CD4-positive, alpha-beta T cell (primary cell): ENCODE measurements at regions not wholly inside any gene's neighbourhood (a gene's known extent, or its start where the extent isn't known, plus 50 kb on each side); places are given as distances from the start of the nearest gene placed in this dataset.
"Not testable (repeated sequence)": the region's sequence is repeated elsewhere in the genome, so short reads cannot be mapped to it uniquely, and the experiment has no call there.

Experiments
- ATAC-seq: fragments of 200-7000 bp; cut with Tn5 transposase; one replicate; pipeline ENCODE4 v1.10.0; 2022; ENCODE audit warnings: mild to moderate bottlenecking; ENCODE audit not compliant: poor library complexity
- CTCF ChIA-PET: fragments of 350-600 bp; sonication (Branson Sonifier 250); formaldehyde crosslinking; loops from one replicate; lab custom pipeline; 2021; ENCODE audit warnings: antibody characterized with exemption, inconsistent platforms; lab: Charles Lee
- POLR2A ChIA-PET: fragments of 350-600 bp; sonication (Branson Sonifier 250); formaldehyde crosslinking; loops from one replicate; lab custom pipeline; 2021; ENCODE audit warnings: antibody characterized with exemption, inconsistent platforms; lab: Charles Lee
- DNase-seq, 14 experiments: peaks; one replicate each; pipeline ENCODE4 v3.0.0-alpha.2; 2013 to 2020; ENCODE audit warnings: mixed read lengths in 2 of 14
- H3K27ac ChIP-seq, 2 donors: one replicate each; pipeline versions ENCODE4 v1.5.1 to v1.7.0; 2013; ENCODE audit warnings: low read length in 2 of 2, low read depth in 1 of 2, mild to moderate bottlenecking in 1 of 2
- H3K27me3 ChIP-seq, 2 experiments: 1 replicate in 1 of 2; 2 replicates in 1 of 2; pipeline versions ENCODE4 v1.6.1 to v1.7.0; 2013; ENCODE audit warnings: low read length in 2 of 2, control low read depth in 1 of 2, mild to moderate bottlenecking in 1 of 2, moderate library complexity in 1 of 2; ENCODE audit not compliant: insufficient read depth in 2 of 2, control insufficient read depth in 1 of 2
- H3K36me3 ChIP-seq: one replicate; pipeline ENCODE4 v1.6.1; 2013; ENCODE audit warnings: low read length, control low read depth; ENCODE audit not compliant: insufficient read depth
- H3K4me1 ChIP-seq: one replicate; pipeline ENCODE4 v1.6.1; 2013; ENCODE audit warnings: low read length, control low read depth; ENCODE audit not compliant: insufficient read depth
- H3K4me3 ChIP-seq: one replicate; pipeline ENCODE4 v1.5.1; 2013; ENCODE audit warnings: mild to moderate bottlenecking, low read length, moderate library complexity
- H3K9me3 ChIP-seq, 2 experiments: 1 replicate in 1 of 2; 2 replicates in 1 of 2; pipeline versions ENCODE4 v1.6.1 to v1.7.0; 2013; ENCODE audit warnings: low read length in 2 of 2, mild to moderate bottlenecking in 2 of 2, control low read depth in 1 of 2, moderate library complexity in 1 of 2; ENCODE audit not compliant: control insufficient read depth in 1 of 2, insufficient read depth in 1 of 2
- H3K27ac Mint-ChIP-seq: one replicate; pipeline ENCODE4 v1.8.0; 2020; ENCODE audit warnings: mixed read lengths
- H3K27me3 Mint-ChIP-seq: one replicate; pipeline ENCODE4 v1.8.0; 2021; ENCODE audit warnings: mixed read lengths
- H3K36me3 Mint-ChIP-seq: one replicate; pipeline ENCODE4 v1.8.0; 2021; ENCODE audit warnings: low read depth, mixed read lengths
- H3K4me1 Mint-ChIP-seq: one replicate; pipeline ENCODE4 v1.8.0; 2021; ENCODE audit warnings: low read depth, mixed read lengths
- H3K4me3 Mint-ChIP-seq: one replicate; pipeline ENCODE4 v1.8.0; 2020; ENCODE audit warnings: mild to moderate bottlenecking, mixed read lengths
- H3K9me3 Mint-ChIP-seq: one replicate; pipeline ENCODE4 v1.8.0; 2020; ENCODE audit warnings: mixed read lengths
- intact Hi-C, 2 experiments: fragments of 100-400 bp; cut with DNase I in 1 of 2; cut with micrococcal nuclease in 1 of 2; formaldehyde crosslinking; loops; one replicate each; pipeline versions ENCODE4 v1.15.1 to v1.9.0; 2023 to 2025; cut with DNase I, micrococcal nuclease
- TF ChIP-seq, protein P1 (sequence below): fragments of 200-600 bp; IDR thresholded peaks from one replicate; pipeline ENCODE4 v1.8.0; 2022; ENCODE audit warnings: antibody characterized with exemption, mild to moderate bottlenecking

DNA sequence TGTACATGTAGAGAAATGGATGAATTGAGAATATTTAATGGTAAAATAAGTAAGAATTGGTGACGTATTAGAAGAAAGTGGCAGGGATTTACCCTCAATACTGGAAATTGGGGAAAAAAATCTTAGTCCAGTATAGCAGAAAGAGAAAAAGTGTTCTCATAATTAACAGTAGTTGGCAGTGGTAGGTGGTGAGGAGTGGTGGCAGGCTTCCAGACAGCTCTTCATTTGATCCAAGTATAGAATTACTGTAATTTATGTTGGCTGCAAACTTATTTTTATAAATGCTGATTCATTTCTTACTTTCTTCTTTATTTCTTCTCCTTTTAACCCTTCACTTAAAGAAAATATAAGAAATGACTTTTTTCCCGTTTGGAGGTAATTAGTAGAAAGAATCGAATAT, 1182.4 kb downstream of the KHDRBS2 start:
- H3K9me3 ChIP-seq, H3K4me1 ChIP-seq, H3K27ac Mint-ChIP-seq, H3K27me3 Mint-ChIP-seq, DNase-seq, H3K27ac ChIP-seq, H3K36me3 Mint-ChIP-seq, POLR2A ChIA-PET, H3K36me3 ChIP-seq, H3K4me3 Mint-ChIP-seq, H3K4me3 ChIP-seq, ATAC-seq, CTCF ChIA-PET, H3K27me3 ChIP-seq, H3K4me1 Mint-ChIP-seq, intact Hi-C loops: not testable (repeated sequence)
- peaks cover 13% of the 10 kb centered on the region for H3K9me3 Mint-ChIP-seq

DNA sequence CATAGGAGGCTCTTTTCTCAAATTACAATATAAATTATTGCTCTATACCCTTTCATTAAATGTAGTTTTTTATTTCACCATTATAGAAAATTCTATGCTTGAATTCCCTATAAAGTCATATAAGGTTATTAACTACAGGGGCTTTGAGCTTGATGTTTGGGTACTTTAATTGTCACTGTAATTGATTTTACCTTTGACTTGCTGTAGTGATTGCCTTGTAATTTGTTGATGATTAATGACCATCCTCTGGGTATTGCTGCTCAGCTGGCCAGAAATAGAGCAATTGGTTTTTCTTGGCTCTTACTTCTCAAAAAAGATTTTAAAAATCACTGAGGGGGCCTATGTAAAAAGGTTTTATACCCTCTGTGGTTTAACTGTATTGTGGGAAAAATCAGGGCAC, 1186.0 kb downstream of the KHDRBS2 start:
- no peaks in the 10 kb centered on the region for H3K4me1 Mint-ChIP-seq
- H3K36me3 Mint-ChIP-seq, result no peaks in the 10 kb centered on the region
- Histone ChIP-seq H3K27ac (no peak overlapping the region), H3K4me3 (no peak overlapping the region), H3K4me1 (no peaks in the 10 kb centered on the region), H3K27me3 (no peaks in the 10 kb centered on the region), H3K9me3 (no peaks in the 10 kb centered on the region), H3K36me3 (no peaks in the 10 kb centered on the region)
- intact Hi-C loops, result no loop called here
- POLR2A ChIA-PET, result no interaction called here
- CTCF ChIA-PET, result no interaction called here
- no peak for DNase-seq
- ATAC-seq, result no peak
- TF ChIP-seq, protein P1, sequence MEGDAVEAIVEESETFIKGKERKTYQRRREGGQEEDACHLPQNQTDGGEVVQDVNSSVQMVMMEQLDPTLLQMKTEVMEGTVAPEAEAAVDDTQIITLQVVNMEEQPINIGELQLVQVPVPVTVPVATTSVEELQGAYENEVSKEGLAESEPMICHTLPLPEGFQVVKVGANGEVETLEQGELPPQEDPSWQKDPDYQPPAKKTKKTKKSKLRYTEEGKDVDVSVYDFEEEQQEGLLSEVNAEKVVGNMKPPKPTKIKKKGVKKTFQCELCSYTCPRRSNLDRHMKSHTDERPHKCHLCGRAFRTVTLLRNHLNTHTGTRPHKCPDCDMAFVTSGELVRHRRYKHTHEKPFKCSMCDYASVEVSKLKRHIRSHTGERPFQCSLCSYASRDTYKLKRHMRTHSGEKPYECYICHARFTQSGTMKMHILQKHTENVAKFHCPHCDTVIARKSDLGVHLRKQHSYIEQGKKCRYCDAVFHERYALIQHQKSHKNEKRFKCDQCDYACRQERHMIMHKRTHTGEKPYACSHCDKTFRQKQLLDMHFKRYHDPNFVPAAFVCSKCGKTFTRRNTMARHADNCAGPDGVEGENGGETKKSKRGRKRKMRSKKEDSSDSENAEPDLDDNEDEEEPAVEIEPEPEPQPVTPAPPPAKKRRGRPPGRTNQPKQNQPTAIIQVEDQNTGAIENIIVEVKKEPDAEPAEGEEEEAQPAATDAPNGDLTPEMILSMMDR, result no peak
- no peak overlapping the region for H3K27ac Mint-ChIP-seq
- peaks cover 16% of the 10 kb centered on the region for H3K9me3 Mint-ChIP-seq
- no peak overlapping the region for H3K4me3 Mint-ChIP-seq
- no peaks in the 10 kb centered on the region for H3K27me3 Mint-ChIP-seq

DNA sequence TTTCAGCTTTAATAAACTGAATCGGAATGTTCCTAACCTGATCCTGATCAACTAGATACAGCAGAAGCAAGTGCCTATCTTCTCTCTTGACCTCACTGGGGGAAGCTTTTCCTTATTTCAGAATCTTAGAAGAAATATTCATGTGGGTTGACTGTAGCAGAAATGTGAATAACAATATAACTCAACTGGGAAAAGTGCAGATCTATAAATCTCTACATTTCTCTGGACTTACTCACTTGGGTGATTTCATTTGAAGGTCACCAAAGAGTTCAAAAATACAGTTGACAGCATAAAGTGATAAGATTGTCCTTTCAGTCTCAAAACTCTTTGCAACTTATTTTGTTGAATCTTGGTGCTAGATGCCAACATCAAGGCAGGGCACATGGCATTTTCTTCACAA, 1186.5 kb downstream of the KHDRBS2 start:
- not testable (repeated sequence) for H3K36me3 Mint-ChIP-seq
- peaks cover 13% of the 10 kb centered on the region for H3K9me3 Mint-ChIP-seq

DNA sequence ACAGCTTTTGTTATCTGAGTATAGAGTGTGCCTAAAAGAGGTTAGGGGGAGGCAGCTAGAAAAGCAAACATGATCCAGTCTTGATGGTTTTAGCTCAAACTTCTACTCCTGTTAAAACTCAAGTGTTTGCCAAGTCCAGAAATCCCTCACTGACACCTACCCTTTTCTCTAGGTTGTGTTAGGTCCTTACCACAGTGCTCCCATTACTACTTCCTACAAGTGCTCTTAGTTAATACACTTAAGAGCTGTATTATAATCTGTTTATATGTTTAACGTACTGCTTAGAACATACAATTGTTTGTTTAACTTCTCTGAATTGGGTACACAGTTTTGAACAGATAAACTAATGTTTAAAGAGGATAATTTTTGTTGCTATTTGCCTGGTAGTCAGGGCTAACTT, 1198.0 kb downstream of the KHDRBS2 start:
- H3K4me3 ChIP-seq, H3K4me3 Mint-ChIP-seq, H3K27me3 ChIP-seq, DNase-seq, POLR2A ChIA-PET, H3K9me3 ChIP-seq, H3K4me1 Mint-ChIP-seq, H3K27ac ChIP-seq, H3K4me1 ChIP-seq, CTCF ChIA-PET, H3K27me3 Mint-ChIP-seq, H3K27ac Mint-ChIP-seq, H3K36me3 Mint-ChIP-seq, intact Hi-C loops, H3K9me3 Mint-ChIP-seq, H3K36me3 ChIP-seq, ATAC-seq: not testable (repeated sequence)

More for the DNA sequence above, 1186.5 kb downstream of the KHDRBS2 start:
- H3K36me3 ChIP-seq, H3K9me3 ChIP-seq, H3K27ac ChIP-seq, H3K27ac Mint-ChIP-seq, H3K4me3 Mint-ChIP-seq, POLR2A ChIA-PET, H3K4me1 ChIP-seq, H3K27me3 Mint-ChIP-seq, intact Hi-C loops, DNase-seq, ATAC-seq, CTCF ChIA-PET, H3K4me3 ChIP-seq, H3K27me3 ChIP-seq, H3K4me1 Mint-ChIP-seq: not testable (repeated sequence)

DNA sequence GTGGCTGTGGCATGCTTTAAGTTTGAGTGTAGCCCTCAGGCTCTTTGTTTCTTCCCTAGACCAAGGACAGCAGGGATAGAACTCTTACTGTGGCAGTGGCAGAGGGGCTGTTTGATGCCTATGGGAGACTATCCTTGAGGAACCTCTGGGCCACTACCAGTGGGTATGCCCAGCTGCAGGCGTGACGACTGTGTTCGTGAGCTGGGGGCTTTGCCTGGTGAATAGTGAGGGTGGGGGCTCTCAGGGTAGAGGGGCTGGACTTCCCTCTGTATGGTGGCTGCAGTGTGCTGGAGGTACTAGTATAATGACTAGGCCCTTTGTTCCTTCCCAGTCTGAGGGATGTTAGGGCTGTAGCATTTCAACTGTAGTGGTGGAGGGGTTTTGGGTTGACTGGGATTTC, 1242.0 kb downstream of the KHDRBS2 start:
- ChIA-PET POLR2A (no interaction called here), CTCF (no interaction called here)
- H3K27ac ChIP-seq, result no peak overlapping the region
- H3K4me1 Mint-ChIP-seq, result no peaks in the 10 kb centered on the region
- TF ChIP-seq, protein P1, result no peak
- no peak overlapping the region for H3K4me3 ChIP-seq
- H3K27ac Mint-ChIP-seq, result no peak overlapping the region
- H3K27me3 ChIP-seq, result no peaks in the 10 kb centered on the region
- no peak overlapping the region for H3K4me3 Mint-ChIP-seq
- no peaks in the 10 kb centered on the region for H3K36me3 Mint-ChIP-seq
- H3K36me3 ChIP-seq, result no peaks in the 10 kb centered on the region
- H3K9me3 Mint-ChIP-seq, result peaks cover 15% of the 10 kb centered on the region
- no peak for DNase-seq
- peaks cover 3 to 12% of the 10 kb centered on the region in 2 experiments for H3K9me3 ChIP-seq
- no peak for ATAC-seq
- intact Hi-C loops, result no loop called here
- no peaks in the 10 kb centered on the region for H3K4me1 ChIP-seq
- H3K27me3 Mint-ChIP-seq, result no peaks in the 10 kb centered on the region
